Natural killer cell treated with Interleukin-12 subunit alpha and Interleukin-12 subunit beta and Interleukin-15 and Interleukin-18, amount 100 ng/mL, for 72 hours (primary cell): ENCODE measurements at regions not wholly inside any gene's neighbourhood (a gene's known extent, or its start where the extent isn't known, plus 50 kb on each side); places are given as distances from the start of the nearest gene placed in this dataset.

Experiments used
- ATAC-seq, 2 donors: fragments of 150-1000 bp; cut with Tn5 transposase in 1 of 2; sonication (Bioruptor Pico), chemical (Tn5 transposase) in 1 of 2; 2 replicates each; pipeline ENCODE4 v1.10.0; 2021
- DNase-seq: peaks from one replicate; pipeline ENCODE4 v3.0.0; 2022; ENCODE audit warnings: low spot score
- H3K27ac Mint-ChIP-seq, 2 donors: 1 replicate in 1 of 2; 2 replicates in 1 of 2; pipeline ENCODE4 v1.8.0; 2022; ENCODE audit warnings: mixed read lengths in 2 of 2, mild to moderate bottlenecking in 1 of 2, moderate library complexity in 1 of 2
- H3K27me3 Mint-ChIP-seq, 2 donors: 1 replicate in 1 of 2; 2 replicates in 1 of 2; pipeline ENCODE4 v1.8.0; 2022; ENCODE audit warnings: mixed read lengths in 2 of 2
- H3K36me3 Mint-ChIP-seq: one replicate; pipeline ENCODE4 v1.8.0; 2022; ENCODE audit warnings: mixed read lengths
- H3K4me1 Mint-ChIP-seq, 2 donors: 1 replicate in 1 of 2; 2 replicates in 1 of 2; pipeline ENCODE4 v1.8.0; 2022; ENCODE audit warnings: low read depth in 2 of 2, mixed read lengths in 2 of 2, mild to moderate bottlenecking in 1 of 2
- H3K4me3 Mint-ChIP-seq: one replicate; pipeline ENCODE4 v1.8.0; 2022; ENCODE audit warnings: mixed read lengths
- H3K9me3 Mint-ChIP-seq: 2 replicates; pipeline ENCODE4 v1.8.0; 2022; ENCODE audit warnings: mixed read lengths

DNA sequence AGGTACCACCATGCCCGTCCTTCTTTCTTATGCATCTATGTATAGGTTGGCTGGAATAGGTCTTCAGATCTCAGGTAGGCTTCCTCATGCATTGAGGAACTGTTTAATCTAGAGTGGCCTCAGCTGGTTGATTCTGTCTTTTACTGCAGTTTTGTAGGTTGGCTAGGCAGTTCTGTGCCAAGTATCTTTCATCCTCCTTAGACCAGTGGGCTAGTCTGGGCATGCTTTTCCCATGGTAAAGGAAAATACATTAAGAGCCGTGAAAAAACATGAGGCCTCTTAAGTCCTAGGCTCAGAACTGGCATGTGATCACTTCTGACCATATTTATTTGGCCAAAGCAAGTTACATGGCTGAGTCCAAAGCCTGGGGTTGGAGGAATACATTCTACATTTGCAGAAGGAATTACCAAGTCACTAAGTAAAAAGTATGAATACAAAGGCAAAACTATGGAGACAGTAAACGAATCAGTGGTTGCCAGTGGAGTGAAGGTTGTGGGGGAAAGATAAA is 137.3 kb downstream of the WIF1 start:
- peaks cover 11% of the 10 kb centered on the region for H3K9me3 Mint-ChIP-seq
- H3K36me3 Mint-ChIP-seq: no peaks in the 10 kb centered on the region
- DNase-seq: no peak
- H3K4me1 Mint-ChIP-seq: no peaks in the 10 kb centered on the region
- H3K4me3 Mint-ChIP-seq: no peak overlapping the region
- H3K27me3 Mint-ChIP-seq: peaks cover 11 to 36% of the 10 kb centered on the region in 2 donors
- H3K27ac Mint-ChIP-seq: no peak overlapping the region
- no peak for ATAC-seq

DNA sequence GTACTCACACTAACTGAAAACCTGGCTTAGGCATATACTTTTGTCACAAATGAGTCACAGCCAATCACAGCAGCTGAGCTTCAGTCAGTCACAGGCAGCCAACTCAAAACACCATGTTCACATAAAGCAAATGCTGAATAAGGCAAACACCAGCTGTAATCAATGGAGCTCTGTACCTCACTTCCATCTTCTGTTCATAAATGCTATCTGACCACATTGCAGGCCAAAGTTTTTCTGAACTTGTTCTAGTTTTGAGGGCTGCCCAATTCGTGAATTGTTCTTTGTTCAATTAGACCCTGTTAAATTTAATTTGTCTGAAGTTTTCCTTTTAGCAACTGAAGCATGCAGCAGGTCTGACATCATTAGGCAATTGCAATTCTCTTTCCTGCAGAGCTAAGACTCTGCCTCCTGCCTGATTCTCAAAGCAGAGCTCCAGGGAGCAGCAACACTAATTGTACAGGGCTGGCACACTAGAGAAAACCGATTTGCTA is 129.9 kb downstream of the WIF1 start:
- DNase-seq: no peak
- H3K27ac Mint-ChIP-seq: no peak overlapping the region
- no peak overlapping the region for H3K4me3 Mint-ChIP-seq
- peaks cover 13 to 16% of the 10 kb centered on the region in 2 donors for H3K27me3 Mint-ChIP-seq
- H3K4me1 Mint-ChIP-seq: no peaks in the 10 kb centered on the region
- no peaks in the 10 kb centered on the region for H3K36me3 Mint-ChIP-seq
- no peak for ATAC-seq
- H3K9me3 Mint-ChIP-seq: no peaks in the 10 kb centered on the region

- Mint-ChIP-seq H3K27me3 (peaks cover 7 to 14% of the 10 kb centered on the region in 2 donors), H3K27ac (no peak overlapping the region), H3K36me3 (no peaks in the 10 kb centered on the region), H3K9me3 (no peaks in the 10 kb centered on the region), H3K4me3 (no peak overlapping the region), H3K4me1 (no peaks in the 10 kb centered on the region)
- ATAC-seq (no peak), DNase-seq (no peak)
These were observed 129.0 kb downstream of the WIF1 start for GRCh38 chr12:64992116-64992515.

DNA sequence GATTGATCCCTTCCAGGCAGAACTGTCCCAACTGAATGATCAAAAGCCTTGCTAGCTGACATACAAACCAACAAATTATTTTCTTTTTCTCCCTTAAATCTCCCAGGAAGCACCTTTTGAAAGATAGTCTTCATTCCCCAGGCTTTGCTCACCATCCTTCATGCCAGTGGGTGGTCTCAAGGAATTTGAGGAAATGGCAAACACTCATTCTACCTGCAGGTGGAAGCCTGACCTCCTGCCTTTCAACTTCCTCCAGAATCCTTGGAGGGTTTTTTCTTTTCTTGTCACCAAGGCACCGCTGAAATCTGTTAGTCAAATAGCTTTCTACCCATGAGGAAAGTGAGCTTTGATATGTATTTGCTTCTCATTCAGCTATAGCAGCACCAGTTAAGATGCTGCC is 128.5 kb downstream of the WIF1 start:
- H3K36me3 Mint-ChIP-seq: no peaks in the 10 kb centered on the region
- H3K9me3 Mint-ChIP-seq: no peaks in the 10 kb centered on the region
- no peaks in the 10 kb centered on the region for H3K4me1 Mint-ChIP-seq
- DNase-seq (no peak), ATAC-seq (no peak)
- H3K4me3 Mint-ChIP-seq: no peak overlapping the region
- no peak overlapping the region for H3K27ac Mint-ChIP-seq
- H3K27me3 Mint-ChIP-seq: peaks cover 8 to 14% of the 10 kb centered on the region in 2 donors

DNA sequence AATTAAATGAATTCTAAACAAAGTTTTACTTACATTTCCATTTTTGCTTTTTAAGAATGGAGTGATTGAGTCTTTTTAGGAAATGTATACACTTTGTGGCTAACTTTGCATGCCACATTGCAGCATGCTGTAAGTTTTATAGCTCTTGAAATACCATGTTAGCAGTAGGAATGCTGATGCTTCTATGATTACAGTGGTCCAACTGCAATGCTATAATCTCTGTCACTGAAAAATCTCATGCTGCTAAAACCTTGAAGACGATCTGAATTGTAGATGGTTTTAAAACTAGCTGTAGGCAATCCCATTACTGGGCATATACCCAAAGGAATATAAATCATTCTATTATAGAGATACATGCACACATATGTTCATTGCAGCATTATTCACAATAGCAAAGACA is 127.6 kb downstream of the WIF1 start:
- no peak overlapping the region for H3K27ac Mint-ChIP-seq
- H3K4me3 Mint-ChIP-seq: no peak overlapping the region
- H3K4me1 Mint-ChIP-seq: no peaks in the 10 kb centered on the region
- H3K27me3 Mint-ChIP-seq: peaks cover 14 to 18% of the 10 kb centered on the region in 2 donors
- no peak for ATAC-seq
- H3K9me3 Mint-ChIP-seq: no peaks in the 10 kb centered on the region
- no peaks in the 10 kb centered on the region for H3K36me3 Mint-ChIP-seq
- DNase-seq: no peak

DNA sequence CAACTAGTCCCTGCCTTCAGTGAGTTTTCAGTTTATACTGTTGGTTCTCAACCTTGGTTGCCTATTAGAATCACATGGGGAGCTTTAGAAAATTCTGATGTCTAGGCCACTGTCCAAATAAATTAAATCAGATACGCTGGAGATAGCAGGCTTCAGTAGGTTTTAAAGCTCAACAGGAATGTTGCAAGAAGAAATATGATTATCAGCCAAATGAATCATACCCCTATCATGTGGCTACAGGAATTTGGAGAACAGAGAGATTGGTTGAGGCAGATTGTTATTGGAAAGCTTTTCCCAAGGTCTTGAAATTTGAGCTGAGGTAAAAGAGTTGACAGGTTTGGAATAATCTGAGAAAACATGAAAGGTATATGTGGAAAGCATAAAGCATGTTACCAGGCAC is 125.3 kb downstream of the WIF1 start:
- Mint-ChIP-seq H3K9me3 (no peaks in the 10 kb centered on the region), H3K36me3 (no peaks in the 10 kb centered on the region), H3K4me3 (no peak overlapping the region), H3K27ac (no peak overlapping the region), H3K4me1 (no peaks in the 10 kb centered on the region), H3K27me3 (peaks cover 15 to 20% of the 10 kb centered on the region in 2 donors)
- DNase-seq: no peak
- no peak for ATAC-seq

- Mint-ChIP-seq H3K4me1 (no peaks in the 10 kb centered on the region), H3K36me3 (no peaks in the 10 kb centered on the region), H3K9me3 (peaks cover 4% of the 10 kb centered on the region), H3K27me3 (peaks cover 21 to 40% of the 10 kb centered on the region in 2 donors), H3K4me3 (no peak overlapping the region), H3K27ac (no peak overlapping the region)
- DNase-seq (no peak), ATAC-seq (no peak)
These were observed 123.2 kb downstream of the WIF1 start for GRCh38 chr12:64997858-64998257.

- no peaks in the 10 kb centered on the region for H3K36me3 Mint-ChIP-seq
- peaks cover 4% of the 10 kb centered on the region for H3K9me3 Mint-ChIP-seq
- H3K27me3 Mint-ChIP-seq: peaks cover 24 to 47% of the 10 kb centered on the region in 2 donors
- H3K4me1 Mint-ChIP-seq: no peaks in the 10 kb centered on the region
- H3K4me3 Mint-ChIP-seq: no peak overlapping the region
- no peak for ATAC-seq
- no peak overlapping the region for H3K27ac Mint-ChIP-seq
- no peak for DNase-seq
These were observed 122.5 kb downstream of the WIF1 start for GRCh38 chr12:64998371-64999147.

GRCh38 chr12:64999148-64999425 is 122.0 kb downstream of the WIF1 start:
- H3K27me3 Mint-ChIP-seq: peaks cover 25 to 50% of the 10 kb centered on the region in 2 donors
- no peaks in the 10 kb centered on the region for H3K4me1 Mint-ChIP-seq
- no peak overlapping the region for H3K27ac Mint-ChIP-seq
- no peak overlapping the region for H3K4me3 Mint-ChIP-seq
- no peak for ATAC-seq
- peaks cover 4% of the 10 kb centered on the region for H3K9me3 Mint-ChIP-seq
- no peak for DNase-seq
- H3K36me3 Mint-ChIP-seq: no peaks in the 10 kb centered on the region
